SK-N-SH treated with all-trans-retinoic acid at 6 μM for 48 hours (cell line): ENCODE measurements at regions not wholly inside any gene's neighbourhood (a gene's known extent, or its start where the extent isn't known, plus 50 kb on each side); places are given as distances from the start of the nearest gene placed in this dataset.

Experiments used
- BACH2 ChIP-seq: fragments of 250-450 bp; sonication (Bioruptor Pico); IDR thresholded peaks from 2 replicates; pipeline ENCODE4 v1.9.0; 2021; ENCODE audit warnings: mild to moderate bottlenecking, borderline replicate concordance
- ISL1 ChIP-seq: fragments of 250-450 bp; sonication (Bioruptor Pico); IDR thresholded peaks from 2 replicates; pipeline ENCODE4 v2.1.2; 2022; ENCODE audit warnings: mild to moderate bottlenecking, moderate library complexity
- PATZ1 ChIP-seq: fragments of 250-450 bp; sonication (Bioruptor Pico); IDR thresholded peaks from 2 replicates; pipeline ENCODE4 v1.8.0; 2020; ENCODE audit warnings: mild to moderate bottlenecking, moderate library complexity, borderline replicate concordance
- RARB ChIP-seq: fragments of 250-450 bp; sonication (Bioruptor Pico); IDR thresholded peaks from 2 replicates; pipeline ENCODE4 v1.8.0; 2021; ENCODE audit warnings: mild to moderate bottlenecking, moderate library complexity
- TOX ChIP-seq: fragments of 250-450 bp; sonication (Bioruptor Pico); IDR thresholded peaks from 2 replicates; pipeline ENCODE4 v1.8.0; 2021; ENCODE audit warnings: mild to moderate bottlenecking, moderate library complexity, borderline replicate concordance
- ZC3H10 ChIP-seq: fragments of 250-450 bp; sonication (Bioruptor Pico); IDR thresholded peaks from 2 replicates; pipeline ENCODE4 v1.5.1; 2021; ENCODE audit warnings: mild to moderate bottlenecking, moderate library complexity
- ZFP3 ChIP-seq: fragments of 250-450 bp; sonication (Bioruptor Pico); IDR thresholded peaks from 2 replicates; pipeline ENCODE4 v1.5.0; 2020; ENCODE audit warnings: mild to moderate bottlenecking, moderate library complexity
- ZFP30 ChIP-seq: fragments of 450-650 bp; formaldehyde crosslinking; IDR thresholded peaks from 2 replicates; pipeline ENCODE4 v1.5.0; 2022; ENCODE audit warnings: mild to moderate bottlenecking, moderate library complexity

DNA sequence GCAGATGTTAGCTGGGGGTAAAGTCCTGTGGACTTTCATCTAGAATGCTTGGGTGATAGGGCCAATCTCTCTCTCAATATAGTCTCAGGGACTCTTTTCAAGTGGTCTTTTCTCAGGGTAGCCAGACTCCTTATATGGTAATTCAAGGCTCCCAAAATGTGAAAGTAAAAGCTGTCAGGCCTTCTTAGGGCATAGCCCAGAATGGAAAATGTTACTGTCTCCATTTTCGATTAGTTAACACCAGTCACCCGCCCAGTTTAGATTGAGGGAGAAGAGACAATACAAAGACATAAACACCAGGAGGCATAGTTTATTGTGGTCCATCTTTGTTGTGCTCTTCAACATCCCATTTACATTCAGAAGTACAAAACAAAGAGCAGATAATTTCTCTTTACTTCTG is 295.8 kb downstream of the EPHA7 start:
- TF ChIP-seq ZC3H10 (CRISPR knock-in tag) (no peak), TOX (CRISPR knock-in tag) (no peak), ZFP3 (CRISPR knock-in tag) (no peak), ZFP30 (CRISPR knock-in tag) (no peak), ISL1 (CRISPR knock-in tag) (no peak), PATZ1 (CRISPR knock-in tag) (no peak), BACH2 (CRISPR knock-in tag) (no peak), RARB (CRISPR knock-in tag) (no peak)
